IMR-90 (cell line): ENCODE measurements at regions not wholly inside any gene's neighbourhood (a gene's known extent, or its start where the extent isn't known, plus 50 kb on each side); places are given as distances from the start of the nearest gene placed in this dataset.

Experiments used
- ATAC-seq: fragments of 200-7000 bp; cut with Tn5 transposase; 2 replicates; pipeline ENCODE4 v1.9.1; 2020; ENCODE audit warnings: low read depth, mild to moderate bottlenecking, moderate library complexity
- BruUV-seq: library from RNA; stranded (reverse); fragments of 400-500 nt; replicated peaks from 2 replicates; lab custom pipeline; 2021; lab: Mats Ljungman, UMichigan
- CTCF ChIA-PET: fragments of 300-600 bp; formaldehyde crosslinking; extraction: SDS; loops from one replicate; lab custom pipeline; 2021; ENCODE audit warnings: antibody characterized with exemption; lab: Yijun Ruan, JAX
- POLR2A ChIA-PET: fragments of 300-600 bp; sonication (Branson Sonifier 250); formaldehyde crosslinking; loops from one replicate; lab custom pipeline; 2022; ENCODE audit warnings: antibody characterized with exemption; ENCODE audit not compliant: unreplicated experiment; lab: Charles Lee
- DNase-seq: peaks from one replicate; pipeline ENCODE4 v3.0.0; 2013
- H2AFZ ChIP-seq: replicated peaks from 2 replicates; pipeline ENCODE3; 2013; ENCODE audit warnings: low read length, mild to moderate bottlenecking; ENCODE audit not compliant: poor library complexity
- H2AK5ac ChIP-seq: 2 replicates; pipeline ENCODE4 v1.6.1; 2013; ENCODE audit warnings: low read depth, low read length, inconsistent platforms
- H2AK9ac ChIP-seq: replicated peaks from 2 replicates; pipeline ENCODE3; 2013; ENCODE audit warnings: mild to moderate bottlenecking, low read depth, low read length, moderate library complexity; ENCODE audit not compliant: poor library complexity
- H2BK120ac ChIP-seq: 2 replicates; pipeline ENCODE4 v1.6.1; 2013; ENCODE audit warnings: low read depth, low read length, inconsistent platforms
- H2BK15ac ChIP-seq: 3 replicates; pipeline ENCODE4 v1.6.1; 2013; ENCODE audit warnings: low read depth, low read length, inconsistent platforms
- H2BK20ac ChIP-seq: 2 replicates; pipeline ENCODE4 v1.6.1; 2013; ENCODE audit warnings: low read depth, mild to moderate bottlenecking, inconsistent platforms, low read length, moderate library complexity
- H2BK5ac ChIP-seq: 2 replicates; pipeline ENCODE4 v1.6.1; 2013; ENCODE audit warnings: mild to moderate bottlenecking, low read depth, low read length, inconsistent platforms; ENCODE audit not compliant: poor library complexity, severe bottlenecking
- H3K14ac ChIP-seq: replicated peaks from 2 replicates; pipeline ENCODE4 v1.6.1; 2013; ENCODE audit warnings: low read depth, low read length, inconsistent platforms
- H3K18ac ChIP-seq: 2 replicates; pipeline ENCODE4 v1.6.1; 2013; ENCODE audit warnings: low read depth, low read length, control low read depth
- H3K23ac ChIP-seq: 2 replicates; pipeline ENCODE4 v1.6.1; 2013; ENCODE audit warnings: low read depth, low read length, inconsistent platforms
- H3K27ac ChIP-seq: 2 replicates; pipeline ENCODE4 v1.5.1; 2013; ENCODE audit warnings: mild to moderate bottlenecking, control low read depth, low read length; ENCODE audit not compliant: insufficient read depth
- H3K27me3 ChIP-seq: 2 replicates; pipeline ENCODE4 v1.6.1; 2013; ENCODE audit warnings: low read length; ENCODE audit not compliant: control insufficient read depth, insufficient read depth
- H3K36me3 ChIP-seq: 2 replicates; pipeline ENCODE4 v1.6.1; 2013; ENCODE audit warnings: low read length, mixed read lengths; ENCODE audit not compliant: control insufficient read depth, insufficient read depth
- H3K4ac ChIP-seq: 2 replicates; pipeline ENCODE4 v1.6.1; 2013; ENCODE audit warnings: low read depth, low read length, inconsistent platforms
- H3K4me1 ChIP-seq: 2 replicates; pipeline ENCODE4 v1.6.1; 2013; ENCODE audit warnings: low read length, mixed read lengths; ENCODE audit not compliant: control insufficient read depth, insufficient read depth
- H3K4me2 ChIP-seq: 2 replicates; pipeline ENCODE4 v1.6.1; 2013; ENCODE audit warnings: low read depth, mild to moderate bottlenecking, control low read depth, low read length, moderate library complexity
- H3K4me3 ChIP-seq: 2 replicates; pipeline ENCODE4 v1.5.1; 2013; ENCODE audit warnings: low read depth, mild to moderate bottlenecking, control low read depth, low read length, moderate library complexity; ENCODE audit not compliant: insufficient read depth
- H3K56ac ChIP-seq: 2 replicates; pipeline ENCODE4 v1.6.1; 2013; ENCODE audit warnings: low read length, inconsistent platforms; ENCODE audit not compliant: insufficient read depth; ENCODE audit errors: extremely low read depth
- H3K79me1 ChIP-seq, 2 experiments: 2 replicates each; pipeline ENCODE4 v1.6.1; 2013; ENCODE audit warnings: low read length in 2 of 2, inconsistent platforms in 1 of 2, low read depth in 1 of 2
- H3K9ac ChIP-seq: 2 replicates; pipeline ENCODE4 v1.6.1; 2013; ENCODE audit warnings: low read depth, low read length, control low read depth
- H3K9me1 ChIP-seq: 2 replicates; pipeline ENCODE4 v1.6.1; 2013; ENCODE audit warnings: low read length, inconsistent platforms; ENCODE audit not compliant: insufficient read depth
- H3K9me3 ChIP-seq: 2 replicates; pipeline ENCODE4 v1.6.1; 2013; ENCODE audit warnings: low read length; ENCODE audit not compliant: control insufficient read depth, insufficient read depth
- H4K20me1 ChIP-seq: 2 replicates; pipeline ENCODE4 v1.6.1; 2013; ENCODE audit warnings: low read length, inconsistent platforms; ENCODE audit not compliant: insufficient read depth
- H4K5ac ChIP-seq: 2 replicates; pipeline ENCODE4 v1.6.1; 2013; ENCODE audit warnings: mild to moderate bottlenecking, low read depth, low read length, control low read depth
- H4K8ac ChIP-seq, 2 experiments: 2 replicates each; pipeline ENCODE4 v1.6.1; 2013; ENCODE audit warnings: low read depth in 2 of 2, low read length in 2 of 2, control low read depth in 1 of 2, inconsistent platforms in 1 of 2
- H4K91ac ChIP-seq: 2 replicates; pipeline ENCODE4 v1.6.1; 2013; ENCODE audit warnings: low read depth, low read length, inconsistent platforms; ENCODE audit not compliant: insufficient read depth
- BHLHE40 ChIP-seq: fragments of 150-350 bp; IDR thresholded peaks from 2 replicates; pipeline ENCODE4 v1.6.1; 2016; ENCODE audit warnings: mild to moderate bottlenecking, low read depth, low read length
- CEBPB ChIP-seq: IDR thresholded peaks from 2 replicates; pipeline ENCODE4 v1.6.1; 2012; ENCODE audit warnings: low read depth, low read length, improper control_type of control experiment
- CHD1 ChIP-seq: IDR thresholded peaks from 2 replicates; pipeline ENCODE4 v1.6.1; 2012; ENCODE audit warnings: low read depth, low read length, improper control_type of control experiment
- FOS ChIP-seq: fragments of 150-350 bp; IDR thresholded peaks from 2 replicates; pipeline ENCODE4 v1.6.1; 2016; ENCODE audit warnings: low read depth, low read length
- MAFK ChIP-seq: IDR thresholded peaks from 2 replicates; pipeline ENCODE4 v1.6.1; 2012; ENCODE audit warnings: low read depth, low read length, improper control_type of control experiment
- MAZ ChIP-seq: IDR thresholded peaks from 2 replicates; pipeline ENCODE4 v1.6.1; 2012; ENCODE audit warnings: low read depth, mild to moderate bottlenecking, low read length, improper control_type of control experiment, moderate library complexity, borderline replicate concordance
- MXI1 ChIP-seq: IDR thresholded peaks from 2 replicates; pipeline ENCODE4 v1.6.1; 2012; ENCODE audit warnings: low read depth, mild to moderate bottlenecking, low read length, moderate library complexity, borderline replicate concordance
- NFE2L2 ChIP-seq: fragments of 150-350 bp; IDR thresholded peaks from 2 replicates; pipeline ENCODE4 v1.6.1; 2016; ENCODE audit warnings: low read depth, mild to moderate bottlenecking, low read length
- POLR2A ChIP-seq: IDR thresholded peaks from 2 replicates; pipeline ENCODE4 v1.6.1; 2012; ENCODE audit warnings: mild to moderate bottlenecking, low read depth, low read length
- RAD21 ChIP-seq: IDR thresholded peaks from 2 replicates; pipeline ENCODE4 v1.6.1; 2012; ENCODE audit warnings: low read length, improper control_type of control experiment
- RCOR1 ChIP-seq: IDR thresholded peaks from 2 replicates; pipeline ENCODE4 v1.6.1; 2012; ENCODE audit warnings: mild to moderate bottlenecking, low read length, improper control_type of control experiment; ENCODE audit not compliant: insufficient replicate concordance
- RFX5 ChIP-seq: IDR thresholded peaks from 2 replicates; pipeline ENCODE4 v1.8.0; 2012; ENCODE audit warnings: low read depth, mild to moderate bottlenecking, low read length, moderate library complexity
- SMC3 ChIP-seq: fragments of 150-350 bp; IDR thresholded peaks from 2 replicates; pipeline ENCODE4 v1.6.1; 2016; ENCODE audit warnings: low read depth, mild to moderate bottlenecking, antibody characterized with exemption, low read length, moderate library complexity
- WGBS, 2 experiments: methylation state at CpG; one replicate each; pipeline versions ENCODE4 v1.1.5 to v1.1.7; 2013; ENCODE audit warnings: missing lambda C conversion rate in 2 of 2; ENCODE audit not compliant: insufficient read length in 1 of 2; ENCODE audit errors: extremely low coverage in 2 of 2; 5-methylcytosine and 5-hydroxymethylcytosine counted together
- dilution Hi-C: fragments of 300-500 bp; cut with HindIII; formaldehyde crosslinking; loops from one replicate; pipeline ENCODE4 v1.14.3; 2018; ENCODE audit warnings: low sequenced_read_pairs; ENCODE audit not compliant: unreplicated experiment
- in situ Hi-C: fragments of 300-500 bp; cut with MboI; formaldehyde crosslinking; loops from 3 replicates; pipeline ENCODE4 v1.14.3; 2019; ENCODE audit warnings: low sequenced_read_pairs, inconsistent platforms, mixed read lengths
- intact Hi-C: fragments of 100-400 bp; cut with micrococcal nuclease; formaldehyde crosslinking; loops from 2 replicates; pipeline ENCODE4 v1.10.0; 2022
- TF ChIP-seq, protein P1 (sequence below): conservative IDR thresholded peaks from 2 replicates; pipeline ENCODE4 v1.5.1; 2012; ENCODE audit warnings: mild to moderate bottlenecking, low read depth, low read length, improper control_type of control experiment
- TF ChIP-seq, protein P2 (sequence below): fragments of 150-350 bp; IDR thresholded peaks from 2 replicates; pipeline ENCODE4 v1.6.1; 2016; ENCODE audit warnings: low read depth, mild to moderate bottlenecking, low read length, moderate library complexity, borderline replicate concordance
- TF ChIP-seq, protein P3 (sequence below): fragments of 150-350 bp; IDR thresholded peaks from 2 replicates; pipeline ENCODE4 v1.6.1; 2017; ENCODE audit warnings: mild to moderate bottlenecking, antibody characterized with exemption, low read length, low read depth

DNA sequence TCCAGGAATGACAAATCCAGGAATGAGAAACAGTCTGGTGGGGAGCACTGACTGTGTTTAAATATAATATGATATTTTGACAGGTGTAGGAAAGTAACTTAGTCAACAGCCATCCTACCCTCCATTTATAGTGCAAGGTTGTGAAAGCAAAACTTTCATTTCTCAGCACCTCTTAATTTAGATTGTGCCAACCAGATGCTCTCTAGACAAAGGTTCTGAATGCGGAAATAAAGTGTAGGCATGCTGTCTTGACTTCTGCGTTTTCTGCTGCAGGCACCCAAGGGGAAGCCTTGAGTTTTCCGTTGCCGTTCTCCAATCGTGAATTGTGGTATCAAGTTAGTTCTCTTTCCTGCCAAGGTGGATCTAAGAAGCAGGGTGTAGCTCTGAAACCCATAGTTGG, 261.9 kb upstream of the SUCLG2 start:
- Histone ChIP-seq H3K18ac (no peak overlapping the region), H2AK5ac (no peak overlapping the region), H3K4ac (no peak overlapping the region), H2BK20ac (no peak overlapping the region), H3K36me3 (no peaks in the 10 kb centered on the region), H3K23ac (no peak overlapping the region), H3K14ac (no peak overlapping the region), H3K4me3 (no peak overlapping the region), H4K91ac (no peak overlapping the region), H3K9me1 (no peaks in the 10 kb centered on the region), H4K8ac (no peak overlapping the region), H3K27ac (no peak overlapping the region), H2AK9ac (no peak overlapping the region), H4K5ac (no peak overlapping the region), H2BK5ac (no peak overlapping the region), H2BK15ac (no peak overlapping the region), H2AFZ (no peak overlapping the region), H4K20me1 (no peaks in the 10 kb centered on the region), H2BK120ac (no peak overlapping the region), H3K79me1 (no peaks in the 10 kb centered on the region), H3K4me2 (no peak overlapping the region), H3K56ac (no peak overlapping the region), H3K9ac (no peak overlapping the region), H3K27me3 (no peaks in the 10 kb centered on the region), H3K4me1 (no peaks in the 10 kb centered on the region), H3K9me3 (no peaks in the 10 kb centered on the region; the same call in 1 of the 2 replicates)
- WGBS, 2 experiments = no CpG with 5 or more reads among the region's 5 CpGs
- BruUV-seq = no TSS peak
- no peak for TF ChIP-seq NFE2L2
- no peak for TF ChIP-seq RFX5
- TF ChIP-seq, protein P1, sequence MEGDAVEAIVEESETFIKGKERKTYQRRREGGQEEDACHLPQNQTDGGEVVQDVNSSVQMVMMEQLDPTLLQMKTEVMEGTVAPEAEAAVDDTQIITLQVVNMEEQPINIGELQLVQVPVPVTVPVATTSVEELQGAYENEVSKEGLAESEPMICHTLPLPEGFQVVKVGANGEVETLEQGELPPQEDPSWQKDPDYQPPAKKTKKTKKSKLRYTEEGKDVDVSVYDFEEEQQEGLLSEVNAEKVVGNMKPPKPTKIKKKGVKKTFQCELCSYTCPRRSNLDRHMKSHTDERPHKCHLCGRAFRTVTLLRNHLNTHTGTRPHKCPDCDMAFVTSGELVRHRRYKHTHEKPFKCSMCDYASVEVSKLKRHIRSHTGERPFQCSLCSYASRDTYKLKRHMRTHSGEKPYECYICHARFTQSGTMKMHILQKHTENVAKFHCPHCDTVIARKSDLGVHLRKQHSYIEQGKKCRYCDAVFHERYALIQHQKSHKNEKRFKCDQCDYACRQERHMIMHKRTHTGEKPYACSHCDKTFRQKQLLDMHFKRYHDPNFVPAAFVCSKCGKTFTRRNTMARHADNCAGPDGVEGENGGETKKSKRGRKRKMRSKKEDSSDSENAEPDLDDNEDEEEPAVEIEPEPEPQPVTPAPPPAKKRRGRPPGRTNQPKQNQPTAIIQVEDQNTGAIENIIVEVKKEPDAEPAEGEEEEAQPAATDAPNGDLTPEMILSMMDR = no peak
- no peak for TF ChIP-seq POLR2A
- TF ChIP-seq, protein P2, sequence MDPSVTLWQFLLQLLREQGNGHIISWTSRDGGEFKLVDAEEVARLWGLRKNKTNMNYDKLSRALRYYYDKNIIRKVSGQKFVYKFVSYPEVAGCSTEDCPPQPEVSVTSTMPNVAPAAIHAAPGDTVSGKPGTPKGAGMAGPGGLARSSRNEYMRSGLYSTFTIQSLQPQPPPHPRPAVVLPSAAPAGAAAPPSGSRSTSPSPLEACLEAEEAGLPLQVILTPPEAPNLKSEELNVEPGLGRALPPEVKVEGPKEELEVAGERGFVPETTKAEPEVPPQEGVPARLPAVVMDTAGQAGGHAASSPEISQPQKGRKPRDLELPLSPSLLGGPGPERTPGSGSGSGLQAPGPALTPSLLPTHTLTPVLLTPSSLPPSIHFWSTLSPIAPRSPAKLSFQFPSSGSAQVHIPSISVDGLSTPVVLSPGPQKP = no peak
- TF ChIP-seq, protein P3, sequence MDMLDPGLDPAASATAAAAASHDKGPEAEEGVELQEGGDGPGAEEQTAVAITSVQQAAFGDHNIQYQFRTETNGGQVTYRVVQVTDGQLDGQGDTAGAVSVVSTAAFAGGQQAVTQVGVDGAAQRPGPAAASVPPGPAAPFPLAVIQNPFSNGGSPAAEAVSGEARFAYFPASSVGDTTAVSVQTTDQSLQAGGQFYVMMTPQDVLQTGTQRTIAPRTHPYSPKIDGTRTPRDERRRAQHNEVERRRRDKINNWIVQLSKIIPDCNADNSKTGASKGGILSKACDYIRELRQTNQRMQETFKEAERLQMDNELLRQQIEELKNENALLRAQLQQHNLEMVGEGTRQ = no peak
- no peak for TF ChIP-seq MAFK
- TF ChIP-seq BHLHE40 = no peak
- no peak for TF ChIP-seq MXI1
- no peak for TF ChIP-seq FOS
- no peak for TF ChIP-seq CEBPB
- no peak for TF ChIP-seq SMC3
- TF ChIP-seq CHD1 = no peak
- no peak for TF ChIP-seq RAD21
- no peak for TF ChIP-seq RCOR1
- TF ChIP-seq MAZ = no peak
- ATAC-seq (no peak), DNase-seq (no peak)
- dilution Hi-C loops = no loop called here
- ChIA-PET CTCF (no interaction called here), POLR2A (no interaction called here)
- intact Hi-C loops = no loop called here
- in situ Hi-C loops = no loop called here
